Epidermal melanocyte (primary cell): ENCODE measurements at regions not wholly inside any gene's neighbourhood (a gene's known extent, or its start where the extent isn't known, plus 50 kb on each side); places are given as distances from the start of the nearest gene placed in this dataset.

Experiments
- DNase-seq: peaks from one replicate; pipeline ENCODE4 v3.0.0; 2011; ENCODE audit warnings: low spot score; ENCODE audit not compliant: insufficient read length

GRCh38 chr2:120546865-120547390 lies 188.7 kb upstream of the GLI2 start:
- DNase-seq: no peak

GRCh38 chr2:120547662-120548061 lies 188.0 kb upstream of the GLI2 start:
- no peak for DNase-seq

GRCh38 chr2:120548627-120549608 lies 186.8 kb upstream of the GLI2 start:
- no peak for DNase-seq

GRCh38 chr2:120549841-120550240 lies 185.8 kb upstream of the GLI2 start:
- DNase-seq: no peak

- no peak for DNase-seq
These were observed 185.4 kb upstream of the GLI2 start for GRCh38 chr2:120550282-120550681.

GRCh38 chr2:120550893-120551446 lies 184.7 kb upstream of the GLI2 start:
- no peak for DNase-seq

GRCh38 chr2:120551522-120551921 lies 184.1 kb upstream of the GLI2 start:
- no peak for DNase-seq

- no peak for DNase-seq
These were observed 183.6 kb upstream of the GLI2 start for GRCh38 chr2:120552079-120552478.

- DNase-seq: no peak
These were observed 182.7 kb upstream of the GLI2 start for GRCh38 chr2:120552800-120553481.

GRCh38 chr2:120554625-120555032 lies 181.0 kb upstream of the GLI2 start:
- DNase-seq: no peak

GRCh38 chr2:120555092-120555491 lies 180.6 kb upstream of the GLI2 start:
- DNase-seq: no peak

GRCh38 chr2:120556911-120557310 lies 178.8 kb upstream of the GLI2 start:
- no peak for DNase-seq

GRCh38 chr2:120558847-120559246 lies 176.8 kb upstream of the GLI2 start:
- no peak for DNase-seq

- DNase-seq: no peak
These were observed 176.3 kb upstream of the GLI2 start for GRCh38 chr2:120559401-120559800.

GRCh38 chr2:120560330-120560729 lies 175.3 kb upstream of the GLI2 start:
- no peak for DNase-seq

- DNase-seq: no peak
These were observed 174.2 kb upstream of the GLI2 start for GRCh38 chr2:120561379-120562035.

- DNase-seq: no peak
These were observed 173.3 kb upstream of the GLI2 start for GRCh38 chr2:120562218-120563005.

GRCh38 chr2:120563616-120564015 lies 172.1 kb upstream of the GLI2 start:
- DNase-seq: no peak

GRCh38 chr2:120564213-120565094 lies 171.2 kb upstream of the GLI2 start:
- DNase-seq: no peak

- no peak for DNase-seq
These were observed 170.6 kb upstream of the GLI2 start for GRCh38 chr2:120565095-120565460.
